ENCODE measurements at regions not wholly inside any gene's neighbourhood (a gene's known extent, or its start where the extent isn't known, plus 50 kb on each side); places are given as distances from the start of the nearest gene placed in this dataset.

DNA sequence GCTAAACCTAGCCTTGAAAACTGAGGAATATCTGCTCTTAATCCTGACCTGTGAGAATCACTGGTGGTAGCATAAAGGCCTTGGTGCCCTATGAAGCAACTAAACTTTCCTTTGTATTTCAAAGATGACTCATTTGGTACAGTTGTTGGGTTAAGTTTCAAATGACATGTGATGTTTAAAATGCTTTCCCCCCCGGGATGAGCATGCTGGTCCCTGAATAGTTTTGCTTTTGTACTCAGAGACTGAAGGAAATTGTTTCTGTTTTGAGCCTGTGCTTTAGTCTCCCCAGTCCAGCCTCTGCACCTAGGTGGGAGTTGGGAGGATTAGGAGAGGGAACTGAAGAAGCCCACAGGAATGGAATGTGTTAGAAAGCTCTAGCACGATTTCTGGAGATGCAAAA is 258.9 kb upstream of the NPY start:
- TF ChIP-seq CTCF (IDR thresholded peaks at IDR 0.05; ENCODE audit: borderline replicate concordance, extremely low read depth, low read length, poor library complexity, severe bottlenecking) = no peak
- no peak for TF ChIP-seq EZH2 (IDR thresholded peaks at IDR 0.05; ENCODE audit: borderline replicate concordance, low read depth, low read length, severe bottlenecking)

Measured in DND-41 (cell line).